ENCODE measurements at regions not wholly inside any gene's neighbourhood (a gene's known extent, or its start where the extent isn't known, plus 50 kb on each side); places are given as distances from the start of the nearest gene placed in this dataset.

DNA sequence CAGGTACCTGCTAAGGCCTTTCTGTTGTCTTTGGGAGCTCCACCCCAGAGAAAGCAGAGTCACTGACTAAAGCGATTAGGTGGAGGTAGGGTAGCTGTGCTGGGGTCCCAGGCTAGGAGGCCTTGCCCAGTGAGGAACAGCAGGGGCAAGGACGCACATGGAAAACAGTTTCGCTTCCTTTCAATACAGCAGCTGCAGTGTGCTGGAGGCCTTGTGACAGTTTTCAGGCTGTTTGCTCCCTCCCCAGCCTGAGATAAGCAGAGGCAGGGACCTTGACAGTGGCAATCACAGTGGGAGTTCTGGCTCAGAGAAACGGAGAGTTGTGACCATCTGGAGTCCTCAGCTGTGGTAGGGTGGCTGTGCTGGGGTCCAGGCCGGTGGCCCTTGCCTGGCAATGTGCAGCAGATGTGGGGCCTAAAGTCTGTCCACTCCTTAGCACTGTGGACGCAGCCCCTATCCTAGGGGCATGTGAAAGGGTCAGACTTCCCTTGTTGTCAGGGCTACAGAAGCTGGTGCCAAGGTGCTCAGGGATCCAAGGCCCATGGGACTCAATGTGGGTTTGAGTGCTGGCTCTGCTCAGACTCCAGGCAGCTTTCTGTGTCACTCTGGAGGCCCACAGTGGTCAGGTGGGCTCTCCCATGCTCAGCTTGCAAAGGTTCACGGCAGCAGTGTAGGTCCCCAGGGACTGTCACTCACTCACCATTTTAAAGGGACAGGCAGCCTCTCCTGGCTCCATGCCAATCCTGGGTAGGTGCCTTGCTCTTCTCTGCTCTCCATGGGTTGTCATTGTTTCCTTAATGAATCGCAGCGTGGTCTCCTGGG, 534.9 kb upstream of the FMR1 start:
- no peaks in the 10 kb centered on the region for H3K9me3 ChIP-seq
- no peak overlapping the region for H3K4me3 ChIP-seq
- ATAC-seq (no peak), FAIRE-seq (no peak), DNase-seq (ENCODE audit: low read depth in 1 of 2, low spot score in 1 of 2) (no peak)
- WGBS (ENCODE audit: missing lambda C conversion rate): 3% methylated on average over 7 of the region's 9 CpGs
- H3K27ac ChIP-seq: no peak overlapping the region
- ChIA-PET POLR2A (no interaction called here), CTCF (no interaction called here)
- no peak overlapping the region for H3K4me2 ChIP-seq
- TF ChIP-seq HOXA7 (CRISPR knock-in tag; IDR thresholded peaks at IDR 0.05): no peak
- TF ChIP-seq CBX8 (IDR thresholded peaks at IDR 0.05): no peak
- no peak for TF ChIP-seq ZFP36 (IDR thresholded peaks at IDR 0.05; ENCODE audit: borderline replicate concordance, partially characterized antibody)
- TF ChIP-seq KDM1A (IDR thresholded peaks at IDR 0.05; ENCODE audit: low read depth): no peak
- TF ChIP-seq GATA3 (IDR thresholded peaks at IDR 0.05; ENCODE audit: borderline replicate concordance): no peak
- TF ChIP-seq, protein P1, sequence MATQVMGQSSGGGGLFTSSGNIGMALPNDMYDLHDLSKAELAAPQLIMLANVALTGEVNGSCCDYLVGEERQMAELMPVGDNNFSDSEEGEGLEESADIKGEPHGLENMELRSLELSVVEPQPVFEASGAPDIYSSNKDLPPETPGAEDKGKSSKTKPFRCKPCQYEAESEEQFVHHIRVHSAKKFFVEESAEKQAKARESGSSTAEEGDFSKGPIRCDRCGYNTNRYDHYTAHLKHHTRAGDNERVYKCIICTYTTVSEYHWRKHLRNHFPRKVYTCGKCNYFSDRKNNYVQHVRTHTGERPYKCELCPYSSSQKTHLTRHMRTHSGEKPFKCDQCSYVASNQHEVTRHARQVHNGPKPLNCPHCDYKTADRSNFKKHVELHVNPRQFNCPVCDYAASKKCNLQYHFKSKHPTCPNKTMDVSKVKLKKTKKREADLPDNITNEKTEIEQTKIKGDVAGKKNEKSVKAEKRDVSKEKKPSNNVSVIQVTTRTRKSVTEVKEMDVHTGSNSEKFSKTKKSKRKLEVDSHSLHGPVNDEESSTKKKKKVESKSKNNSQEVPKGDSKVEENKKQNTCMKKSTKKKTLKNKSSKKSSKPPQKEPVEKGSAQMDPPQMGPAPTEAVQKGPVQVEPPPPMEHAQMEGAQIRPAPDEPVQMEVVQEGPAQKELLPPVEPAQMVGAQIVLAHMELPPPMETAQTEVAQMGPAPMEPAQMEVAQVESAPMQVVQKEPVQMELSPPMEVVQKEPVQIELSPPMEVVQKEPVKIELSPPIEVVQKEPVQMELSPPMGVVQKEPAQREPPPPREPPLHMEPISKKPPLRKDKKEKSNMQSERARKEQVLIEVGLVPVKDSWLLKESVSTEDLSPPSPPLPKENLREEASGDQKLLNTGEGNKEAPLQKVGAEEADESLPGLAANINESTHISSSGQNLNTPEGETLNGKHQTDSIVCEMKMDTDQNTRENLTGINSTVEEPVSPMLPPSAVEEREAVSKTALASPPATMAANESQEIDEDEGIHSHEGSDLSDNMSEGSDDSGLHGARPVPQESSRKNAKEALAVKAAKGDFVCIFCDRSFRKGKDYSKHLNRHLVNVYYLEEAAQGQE (IDR thresholded peaks at IDR 0.05): no peak
- no peak for TF ChIP-seq ZC3H11A (IDR thresholded peaks at IDR 0.05)
- TF ChIP-seq, protein P2, sequence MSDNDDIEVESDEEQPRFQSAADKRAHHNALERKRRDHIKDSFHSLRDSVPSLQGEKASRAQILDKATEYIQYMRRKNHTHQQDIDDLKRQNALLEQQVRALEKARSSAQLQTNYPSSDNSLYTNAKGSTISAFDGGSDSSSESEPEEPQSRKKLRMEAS (IDR thresholded peaks at IDR 0.05): no peak
- TF ChIP-seq POLR2AphosphoS2 (conservative IDR thresholded peaks at IDR 0.05; ENCODE audit: low read length): no peak
- TF ChIP-seq CBX2 (IDR thresholded peaks at IDR 0.05; ENCODE audit: borderline replicate concordance, low read depth): no peak
- TF ChIP-seq RNF2 (IDR thresholded peaks at IDR 0.05; ENCODE audit: borderline replicate concordance, low read depth): no peak
- TF ChIP-seq, protein P3, sequence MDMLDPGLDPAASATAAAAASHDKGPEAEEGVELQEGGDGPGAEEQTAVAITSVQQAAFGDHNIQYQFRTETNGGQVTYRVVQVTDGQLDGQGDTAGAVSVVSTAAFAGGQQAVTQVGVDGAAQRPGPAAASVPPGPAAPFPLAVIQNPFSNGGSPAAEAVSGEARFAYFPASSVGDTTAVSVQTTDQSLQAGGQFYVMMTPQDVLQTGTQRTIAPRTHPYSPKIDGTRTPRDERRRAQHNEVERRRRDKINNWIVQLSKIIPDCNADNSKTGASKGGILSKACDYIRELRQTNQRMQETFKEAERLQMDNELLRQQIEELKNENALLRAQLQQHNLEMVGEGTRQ (IDR thresholded peaks at IDR 0.05): no peak
- TF ChIP-seq, protein P4, sequence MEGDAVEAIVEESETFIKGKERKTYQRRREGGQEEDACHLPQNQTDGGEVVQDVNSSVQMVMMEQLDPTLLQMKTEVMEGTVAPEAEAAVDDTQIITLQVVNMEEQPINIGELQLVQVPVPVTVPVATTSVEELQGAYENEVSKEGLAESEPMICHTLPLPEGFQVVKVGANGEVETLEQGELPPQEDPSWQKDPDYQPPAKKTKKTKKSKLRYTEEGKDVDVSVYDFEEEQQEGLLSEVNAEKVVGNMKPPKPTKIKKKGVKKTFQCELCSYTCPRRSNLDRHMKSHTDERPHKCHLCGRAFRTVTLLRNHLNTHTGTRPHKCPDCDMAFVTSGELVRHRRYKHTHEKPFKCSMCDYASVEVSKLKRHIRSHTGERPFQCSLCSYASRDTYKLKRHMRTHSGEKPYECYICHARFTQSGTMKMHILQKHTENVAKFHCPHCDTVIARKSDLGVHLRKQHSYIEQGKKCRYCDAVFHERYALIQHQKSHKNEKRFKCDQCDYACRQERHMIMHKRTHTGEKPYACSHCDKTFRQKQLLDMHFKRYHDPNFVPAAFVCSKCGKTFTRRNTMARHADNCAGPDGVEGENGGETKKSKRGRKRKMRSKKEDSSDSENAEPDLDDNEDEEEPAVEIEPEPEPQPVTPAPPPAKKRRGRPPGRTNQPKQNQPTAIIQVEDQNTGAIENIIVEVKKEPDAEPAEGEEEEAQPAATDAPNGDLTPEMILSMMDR (IDR thresholded peaks at IDR 0.05): no peak
- no peaks in the 10 kb centered on the region for H3K4me1 ChIP-seq

DNA sequence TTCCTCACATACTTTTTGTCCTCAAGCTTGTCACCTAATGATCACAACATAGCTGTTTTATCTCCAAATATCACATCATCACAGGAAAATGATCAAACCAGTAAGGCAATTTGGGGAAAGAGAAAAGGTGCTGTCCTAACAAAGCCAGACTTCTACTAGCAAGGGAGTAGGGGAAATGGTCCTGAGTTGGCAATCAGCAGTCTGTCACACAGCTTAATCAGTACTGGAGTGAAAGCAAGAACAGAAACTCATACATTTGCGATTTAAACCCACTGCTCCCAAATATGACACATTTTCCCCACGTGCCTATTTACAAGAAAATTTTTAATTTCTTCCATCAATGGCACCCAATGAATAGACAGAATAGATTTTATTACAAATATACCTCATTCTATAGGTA, 546.8 kb upstream of the FMR1 start:
- DNase-seq (ENCODE audit: low read depth in 1 of 2, low spot score in 1 of 2) (no peak), FAIRE-seq (no peak), ATAC-seq (no peak)
- POLR2A ChIA-PET: no interaction called here
- 0% methylated on average over 2 of the region's 2 CpGs for WGBS (ENCODE audit: missing lambda C conversion rate)
- H3K4me2 ChIP-seq: no peak overlapping the region
- H3K4me3 ChIP-seq: no peak overlapping the region
- H3K9me3 ChIP-seq: no peaks in the 10 kb centered on the region
- H3K27ac ChIP-seq: no peak overlapping the region
- TF ChIP-seq RNF2 (IDR thresholded peaks at IDR 0.05; ENCODE audit: borderline replicate concordance, low read depth): no peak
- TF ChIP-seq PHF8 (IDR thresholded peaks at IDR 0.05; ENCODE audit: borderline replicate concordance, low read depth): no peak
- H3K4me1 ChIP-seq: no peaks in the 10 kb centered on the region
- CTCF ChIA-PET: interaction anchor here (1.2 kb wide), 1 partner anchor 11 kb away, joined by 3 read pairs; no protein-coding TSS in a partner anchor

DNA sequence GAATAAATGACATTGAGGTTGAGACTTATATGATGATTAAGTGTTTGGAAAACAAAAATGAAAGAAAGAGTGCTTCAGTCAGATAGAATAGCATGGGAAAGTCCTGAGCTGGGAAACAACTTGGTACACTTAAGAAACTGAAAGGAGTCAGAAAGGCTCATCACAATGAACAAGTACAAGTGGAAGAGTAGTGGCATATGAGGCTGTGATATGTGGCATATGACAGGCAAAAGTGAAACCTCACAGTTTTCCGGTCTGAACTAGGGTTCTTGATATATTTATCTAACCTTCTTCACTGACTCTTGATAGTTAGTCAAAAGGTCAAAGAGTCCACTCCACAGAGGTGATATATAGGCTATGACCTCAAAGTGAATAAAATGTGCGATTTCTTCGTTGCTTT, 537.1 kb upstream of the CXorf51A start:
- ChIA-PET POLR2A (no interaction called here), CTCF (no interaction called here)
- no peaks in the 10 kb centered on the region for H3K9me3 ChIP-seq
- H3K27ac ChIP-seq: no peak overlapping the region
- H3K4me3 ChIP-seq: no peak overlapping the region
- no peaks in the 10 kb centered on the region for H3K4me1 ChIP-seq
- FAIRE-seq (no peak), DNase-seq (ENCODE audit: low read depth in 1 of 2, low spot score in 1 of 2) (no peak), ATAC-seq (no peak)
- no peak overlapping the region for H3K4me2 ChIP-seq
- TF ChIP-seq, protein P5, sequence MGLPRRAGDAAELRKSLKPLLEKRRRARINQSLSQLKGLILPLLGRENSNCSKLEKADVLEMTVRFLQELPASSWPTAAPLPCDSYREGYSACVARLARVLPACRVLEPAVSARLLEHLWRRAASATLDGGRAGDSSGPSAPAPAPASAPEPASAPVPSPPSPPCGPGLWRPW (IDR thresholded peaks at IDR 0.05): no peak
- no peak for TF ChIP-seq HDAC2 (IDR thresholded peaks at IDR 0.05)
- WGBS (ENCODE audit: missing lambda C conversion rate): 4% methylated on average over 3 of the region's 3 CpGs
